ENCODE measurements at regions not wholly inside any gene's neighbourhood (a gene's known extent, or its start where the extent isn't known, plus 50 kb on each side); places are given as distances from the start of the nearest gene placed in this dataset.

- DNase-seq (ENCODE audit: low read depth), result no peak
- H3K4me3 ChIP-seq (ENCODE audit: control insufficient read depth, low read depth, low read length), result no peak overlapping the region
- TF ChIP-seq, protein P1, sequence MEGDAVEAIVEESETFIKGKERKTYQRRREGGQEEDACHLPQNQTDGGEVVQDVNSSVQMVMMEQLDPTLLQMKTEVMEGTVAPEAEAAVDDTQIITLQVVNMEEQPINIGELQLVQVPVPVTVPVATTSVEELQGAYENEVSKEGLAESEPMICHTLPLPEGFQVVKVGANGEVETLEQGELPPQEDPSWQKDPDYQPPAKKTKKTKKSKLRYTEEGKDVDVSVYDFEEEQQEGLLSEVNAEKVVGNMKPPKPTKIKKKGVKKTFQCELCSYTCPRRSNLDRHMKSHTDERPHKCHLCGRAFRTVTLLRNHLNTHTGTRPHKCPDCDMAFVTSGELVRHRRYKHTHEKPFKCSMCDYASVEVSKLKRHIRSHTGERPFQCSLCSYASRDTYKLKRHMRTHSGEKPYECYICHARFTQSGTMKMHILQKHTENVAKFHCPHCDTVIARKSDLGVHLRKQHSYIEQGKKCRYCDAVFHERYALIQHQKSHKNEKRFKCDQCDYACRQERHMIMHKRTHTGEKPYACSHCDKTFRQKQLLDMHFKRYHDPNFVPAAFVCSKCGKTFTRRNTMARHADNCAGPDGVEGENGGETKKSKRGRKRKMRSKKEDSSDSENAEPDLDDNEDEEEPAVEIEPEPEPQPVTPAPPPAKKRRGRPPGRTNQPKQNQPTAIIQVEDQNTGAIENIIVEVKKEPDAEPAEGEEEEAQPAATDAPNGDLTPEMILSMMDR (IDR thresholded peaks at IDR 0.05; ENCODE audit: control insufficient read depth, insufficient read depth, low read depth, low read length, missing control alignments), result no peak
Measured at GRCh38 chr10:110394296-110394695, 89.6 kb upstream of the SMNDC1 start.

- DNase-seq (ENCODE audit: low read depth), result no peak
- TF ChIP-seq, protein P1 (IDR thresholded peaks at IDR 0.05; ENCODE audit: control insufficient read depth, insufficient read depth, low read depth, low read length, missing control alignments), result no peak
- H3K4me3 ChIP-seq (ENCODE audit: control insufficient read depth, low read depth, low read length), result no peak overlapping the region
Measured at GRCh38 chr10:110394898-110395297, 90.2 kb upstream of the SMNDC1 start.

DNA sequence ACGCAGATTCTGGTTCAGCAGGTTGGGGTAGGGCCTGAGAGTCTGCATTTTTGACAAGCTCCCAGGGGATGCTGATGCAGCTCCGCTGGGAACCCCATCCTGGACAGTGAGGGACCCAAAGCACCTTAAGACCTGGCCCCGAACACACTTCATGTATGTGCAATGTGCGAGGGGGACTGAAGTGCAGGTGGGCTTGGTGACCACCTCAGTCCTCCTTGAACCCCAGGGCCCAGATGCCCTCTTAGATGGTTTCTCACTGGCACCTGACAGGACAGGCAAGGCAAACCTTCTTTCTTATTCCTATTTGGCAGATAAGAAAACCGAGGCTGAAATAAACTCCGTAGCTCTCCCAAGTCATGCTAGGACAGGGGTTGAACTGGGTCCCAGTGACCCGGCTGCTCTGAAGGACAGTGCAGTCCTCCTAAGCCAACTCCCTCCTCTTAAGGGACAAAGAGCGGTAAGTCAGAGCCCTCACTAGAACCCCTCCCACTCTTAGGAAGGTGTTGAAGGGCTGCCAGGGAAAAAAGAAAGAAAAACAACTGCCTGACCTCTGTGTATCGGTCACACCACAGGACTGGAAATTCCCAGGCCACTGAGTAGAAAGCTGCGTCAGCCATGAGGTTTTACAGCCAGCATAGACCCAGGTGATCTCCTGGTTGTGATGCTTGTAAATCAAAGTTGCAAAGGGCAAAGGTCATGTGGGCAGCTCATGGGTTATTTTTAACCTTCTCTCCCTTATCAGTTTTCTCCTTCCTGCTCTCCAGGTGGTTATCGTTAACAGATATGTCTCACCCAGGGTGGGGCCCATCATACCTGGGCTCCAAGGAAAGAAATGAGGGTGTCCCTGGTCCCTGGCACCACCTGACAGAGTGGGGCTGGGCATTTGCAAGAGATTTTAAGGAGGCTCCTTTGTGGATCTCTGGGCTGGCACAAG is 90.9 kb upstream of the SMNDC1 start:
- TF ChIP-seq, protein P1 (IDR thresholded peaks at IDR 0.05; ENCODE audit: control insufficient read depth, insufficient read depth, low read depth, low read length, missing control alignments), result no peak
- no peak overlapping the region for H3K4me3 ChIP-seq (ENCODE audit: control insufficient read depth, low read depth, low read length)
- DNase-seq (ENCODE audit: low read depth), result peak; percentile 91

DNA sequence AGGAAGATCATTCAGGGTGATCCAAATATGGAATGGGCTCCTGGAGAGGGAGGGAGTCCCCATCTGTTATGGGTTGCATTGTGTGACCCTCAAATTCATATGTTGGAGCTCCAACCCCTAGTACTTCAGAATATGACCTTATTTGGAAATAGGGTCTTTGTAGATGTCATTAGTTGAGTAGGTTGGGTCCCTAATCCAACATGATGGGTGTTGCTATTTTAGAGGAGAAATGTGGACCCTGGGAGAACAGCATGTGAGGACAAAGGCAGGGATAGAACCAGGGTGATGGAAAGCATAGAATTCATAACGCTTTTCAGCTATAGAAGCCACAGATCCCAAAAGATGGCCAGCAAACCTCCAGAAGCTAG is 91.5 kb upstream of the SMNDC1 start:
- DNase-seq (ENCODE audit: low read depth), result no peak
- TF ChIP-seq, protein P1 (IDR thresholded peaks at IDR 0.05; ENCODE audit: control insufficient read depth, insufficient read depth, low read depth, low read length, missing control alignments), result no peak
- H3K4me3 ChIP-seq (ENCODE audit: control insufficient read depth, low read depth, low read length), result no peak overlapping the region

DNA sequence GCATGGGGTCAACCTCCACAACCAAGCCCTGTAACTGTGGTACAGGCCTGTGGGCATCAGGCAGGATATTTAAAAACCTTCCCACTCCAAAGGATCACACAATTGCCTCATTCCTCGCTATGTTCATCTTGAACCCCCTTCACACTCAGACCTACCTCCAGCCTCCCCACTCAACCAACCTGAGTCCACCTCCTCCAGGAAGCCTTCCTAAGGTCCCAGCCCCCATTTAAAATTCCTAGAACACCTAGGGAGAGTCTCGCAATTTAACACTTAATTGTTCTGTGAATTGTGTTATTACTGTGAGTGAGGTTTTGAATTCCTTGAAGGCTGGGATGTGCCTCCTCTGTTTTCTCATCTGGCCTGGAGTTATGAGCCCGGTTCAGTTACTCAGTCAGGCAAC is 93.1 kb upstream of the SMNDC1 start:
- DNase-seq (ENCODE audit: low read depth), result no peak
- H3K4me3 ChIP-seq (ENCODE audit: control insufficient read depth, low read depth, low read length), result no peak overlapping the region
- TF ChIP-seq, protein P1 (IDR thresholded peaks at IDR 0.05; ENCODE audit: control insufficient read depth, insufficient read depth, low read depth, low read length, missing control alignments), result no peak

DNA sequence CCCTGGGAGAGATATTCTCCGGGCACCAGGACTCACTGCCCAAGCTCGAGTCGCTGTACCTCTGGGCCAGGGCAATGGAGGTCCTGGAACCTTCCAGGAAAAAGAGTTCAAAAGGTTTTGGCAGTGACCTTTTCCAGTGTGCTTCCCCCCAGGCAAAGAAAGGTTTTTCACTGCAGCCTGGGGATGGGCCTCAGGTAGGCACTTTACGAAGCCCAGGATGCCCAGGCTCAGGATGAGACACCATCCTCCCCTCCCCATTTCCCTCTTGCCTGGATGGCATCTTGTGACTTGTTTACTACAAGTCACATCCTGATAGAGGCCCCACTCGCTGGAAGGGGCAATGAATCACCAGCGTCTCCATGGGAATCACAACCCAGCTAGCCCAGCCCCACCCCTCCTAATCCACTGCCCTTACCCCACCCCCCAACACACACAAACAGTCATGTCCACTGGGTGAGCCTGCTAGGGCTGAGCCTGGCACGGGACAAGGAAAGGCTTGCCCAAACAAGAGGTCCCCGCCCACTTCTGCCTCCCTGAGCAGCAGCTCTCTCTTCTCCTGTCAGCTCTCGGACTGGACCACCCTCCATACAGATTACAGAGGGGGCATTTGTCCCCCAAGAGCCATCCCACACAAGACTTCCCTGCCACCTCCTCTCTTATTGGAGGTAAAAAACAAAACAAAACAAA is 93.8 kb upstream of the SMNDC1 start:
- TF ChIP-seq, protein P1 (IDR thresholded peaks at IDR 0.05; ENCODE audit: control insufficient read depth, insufficient read depth, low read depth, low read length, missing control alignments), result no peak
- peak; percentile 95 for DNase-seq (ENCODE audit: low read depth)
- no peak overlapping the region for H3K4me3 ChIP-seq (ENCODE audit: control insufficient read depth, low read depth, low read length)
